SH-SY5Y (cell line): ENCODE measurements at regions not wholly inside any gene's neighbourhood (a gene's known extent, or its start where the extent isn't known, plus 50 kb on each side); places are given as distances from the start of the nearest gene placed in this dataset.

Experiments
- GATA2 ChIP-seq: IDR thresholded peaks from 2 replicates; pipeline ENCODE4 v1.6.1; 2011; ENCODE audit warnings: mild to moderate bottlenecking, low read depth, low read length
- GATA3 ChIP-seq: IDR thresholded peaks from 2 replicates; pipeline ENCODE4 v1.6.1; 2011; ENCODE audit warnings: low read depth, mild to moderate bottlenecking, low read length, moderate library complexity

DNA sequence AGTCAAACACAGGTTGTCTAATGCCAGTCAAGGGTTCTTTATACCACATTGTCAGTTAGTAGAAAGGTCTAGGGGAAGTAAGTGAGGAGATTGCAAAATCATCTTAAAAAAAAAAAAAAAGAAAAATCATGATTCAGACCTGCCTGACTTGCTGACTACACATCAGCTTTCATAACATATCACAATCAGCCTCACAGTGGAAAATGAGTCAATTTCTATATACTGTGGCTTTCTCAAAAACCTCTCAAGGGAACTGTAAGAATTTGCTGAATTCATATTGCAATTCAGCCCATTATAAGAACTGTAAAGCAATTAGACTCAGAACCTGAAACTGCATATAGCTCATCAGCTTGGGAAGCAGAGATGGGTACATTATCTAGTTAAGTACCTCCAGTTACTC lies 75.3 kb upstream of the GPC6 start:
- no peak for TF ChIP-seq GATA2
- no peak for TF ChIP-seq GATA3
